Gastrocnemius medialis (tissue), 4 donors: ENCODE measurements at regions not wholly inside any gene's neighbourhood (a gene's known extent, or its start where the extent isn't known, plus 50 kb on each side); places are given as distances from the start of the nearest gene placed in this dataset.

Experiments
- CTCF ChIP-seq, 5 experiments: fragments of 450-650 bp in 3 of 5; fragments of 200-600 bp in 2 of 5; sonication (generic) in 2 of 5; IDR thresholded peaks in 4 of 5; conservative IDR thresholded peaks in 1 of 5; 1 replicate in 4 of 5; 2 replicates in 1 of 5; pipeline ENCODE4 v1.5.1; 2016 to 2019; ENCODE audit warnings: antibody characterized with exemption in 5 of 5, mild to moderate bottlenecking in 3 of 5, moderate library complexity in 3 of 5
- POLR2A ChIP-seq, 2 donors: fragments of 450-650 bp; IDR thresholded peaks; one replicate each; pipeline ENCODE4 v1.6.1; 2017; ENCODE audit warnings: antibody characterized with exemption in 2 of 2, mild to moderate bottlenecking in 2 of 2, moderate library complexity in 2 of 2

GRCh38 chr6:2485116-2485515 lies 239.7 kb upstream of the GMDS start:
- TF ChIP-seq CTCF (IDR thresholded peaks at IDR 0.05 in 4 of 5, conservative IDR thresholded peaks at IDR 0.05 in 1 of 5) (no peak), POLR2A (IDR thresholded peaks at IDR 0.05) (no peak)
